Smooth muscle cell (in vitro differentiated cells): ENCODE measurements at regions not wholly inside any gene's neighbourhood (a gene's known extent, or its start where the extent isn't known, plus 50 kb on each side); places are given as distances from the start of the nearest gene placed in this dataset.

Experiments used
- DNase-seq: peaks from one replicate; lab custom pipeline; 2025; ENCODE audit not compliant: unreplicated experiment; lab: John Stamatoyannopoulos, UW
- H2AFZ ChIP-seq: fragments of 200-600 bp; sonication (generic); 2 replicates; pipeline ENCODE4 v1.6.0; 2016; ENCODE audit warnings: antibody characterized with exemption, low read depth, mild to moderate bottlenecking
- H3F3A ChIP-seq: fragments of 200-600 bp; sonication (generic); 2 replicates; pipeline ENCODE4 v1.6.0; 2017; ENCODE audit warnings: antibody characterized with exemption, low read depth
- H3K27ac ChIP-seq: fragments of 200-600 bp; sonication (generic); 2 replicates; pipeline ENCODE4 v1.5.1; 2016; ENCODE audit warnings: low read depth, mild to moderate bottlenecking
- H3K27me3 ChIP-seq: fragments of 200-600 bp; sonication (generic); 2 replicates; pipeline ENCODE4 v1.6.1; 2016; ENCODE audit warnings: low read depth, mild to moderate bottlenecking
- H3K36me3 ChIP-seq: fragments of 200-600 bp; sonication (generic); 2 replicates; pipeline ENCODE4 v1.5.1; 2016; ENCODE audit warnings: low read depth
- H3K4me1 ChIP-seq: fragments of 200-600 bp; sonication (generic); 2 replicates; pipeline ENCODE4 v1.5.1; 2016; ENCODE audit warnings: low read depth
- H3K4me2 ChIP-seq: fragments of 200-600 bp; sonication (generic); 2 replicates; pipeline ENCODE4 v1.6.0; 2016; ENCODE audit warnings: mild to moderate bottlenecking
- H3K4me3 ChIP-seq: fragments of 200-600 bp; sonication (generic); 2 replicates; pipeline ENCODE4 v1.5.1; 2016; ENCODE audit warnings: mild to moderate bottlenecking
- H3K79me2 ChIP-seq: fragments of 200-600 bp; sonication (generic); 2 replicates; pipeline ENCODE4 v1.6.0; 2016; ENCODE audit warnings: low read depth, mild to moderate bottlenecking
- H3K9ac ChIP-seq: fragments of 200-600 bp; sonication (generic); 2 replicates; pipeline ENCODE4 v1.6.0; 2016; ENCODE audit warnings: low read depth
- H3K9me3 ChIP-seq: fragments of 200-600 bp; sonication (generic); replicated peaks from 2 replicates; pipeline ENCODE4 v1.5.1; 2016; ENCODE audit warnings: low read depth
- H4K20me1 ChIP-seq: fragments of 200-600 bp; sonication (generic); 2 replicates; pipeline ENCODE4 v1.6.0; 2016; ENCODE audit warnings: low read depth
- CTCF ChIP-seq: fragments of 200-600 bp; sonication (generic); IDR thresholded peaks from 2 replicates; pipeline ENCODE4 v1.5.1; 2017; ENCODE audit warnings: borderline replicate concordance, mild to moderate bottlenecking, antibody characterized with exemption; ENCODE audit not compliant: insufficient read depth, poor library complexity, severe bottlenecking
- WGBS: methylation state at CpG from one replicate; pipeline ENCODE4 v1.1.7; 2016; ENCODE audit warnings: low lambda C conversion rate; 5-methylcytosine and 5-hydroxymethylcytosine counted together

- 87% methylated on average over 2 of the region's 2 CpGs for WGBS
- Histone ChIP-seq H3K9ac (no peak overlapping the region), H3K36me3 (no peaks in the 10 kb centered on the region), H3K27ac (no peak overlapping the region), H3K4me2 (no peak overlapping the region), H3K9me3 (no peaks in the 10 kb centered on the region), H3K79me2 (no peaks in the 10 kb centered on the region), H4K20me1 (no peaks in the 10 kb centered on the region), H3K4me1 (no peaks in the 10 kb centered on the region), H2AFZ (no peak overlapping the region), H3K27me3 (no peaks in the 10 kb centered on the region), H3F3A (no peaks in the 10 kb centered on the region), H3K4me3 (no peak overlapping the region)
- no peak for TF ChIP-seq CTCF
- no peak for DNase-seq
Observed at GRCh38 chr3:94967196-94967595, 904.3 kb downstream of the NSUN3 start.

DNA sequence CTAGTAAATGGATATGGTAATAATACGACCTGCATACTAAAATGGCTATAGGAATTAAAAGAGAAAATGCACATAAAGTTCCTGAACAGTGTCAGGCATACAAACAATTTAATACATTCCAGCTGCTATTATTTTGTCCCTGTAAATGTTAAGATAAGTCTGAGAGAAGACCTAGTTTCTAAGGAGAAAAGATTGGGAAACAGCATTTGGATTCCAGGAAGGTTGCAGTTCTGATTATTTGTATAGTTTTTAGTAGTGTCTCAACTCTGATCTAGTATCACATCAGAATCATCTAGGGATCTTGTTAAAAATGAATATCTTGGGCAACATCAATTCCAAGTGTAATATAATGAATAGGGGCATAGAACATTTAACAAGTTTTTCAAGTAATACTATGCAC lies 905.7 kb downstream of the NSUN3 start:
- Histone ChIP-seq H4K20me1 (no peaks in the 10 kb centered on the region), H3K4me3 (no peak overlapping the region), H3K36me3 (no peaks in the 10 kb centered on the region), H3K9ac (no peak overlapping the region), H3K4me1 (no peaks in the 10 kb centered on the region), H3K9me3 (no peaks in the 10 kb centered on the region), H3K27me3 (no peaks in the 10 kb centered on the region), H3K79me2 (no peaks in the 10 kb centered on the region), H3K27ac (no peak overlapping the region), H3K4me2 (no peak overlapping the region), H3F3A (no peaks in the 10 kb centered on the region), H2AFZ (no peak overlapping the region)
- WGBS: 84% methylated on average over 1 of the region's 1 CpG
- TF ChIP-seq CTCF: no peak
- DNase-seq: no peak

DNA sequence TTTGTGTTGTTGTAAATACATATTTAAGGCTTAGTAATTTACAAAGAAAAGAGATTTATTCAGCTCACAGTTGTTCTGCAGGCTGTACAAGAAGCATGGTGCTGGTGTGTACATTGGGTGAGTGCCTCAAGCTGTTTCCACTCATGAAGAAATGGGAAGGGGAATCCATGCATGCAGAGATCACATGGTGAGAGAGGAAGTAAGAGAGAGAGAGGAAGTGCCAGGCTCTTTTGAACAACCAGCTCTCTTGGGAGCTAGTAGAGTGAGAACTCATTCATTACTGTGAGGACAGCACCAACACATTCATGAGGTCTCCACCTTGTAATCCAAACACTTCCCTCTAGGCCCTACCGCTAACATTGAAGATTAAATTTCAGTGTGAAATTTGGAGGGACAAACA lies 909.2 kb downstream of the NSUN3 start:
- H3F3A ChIP-seq: no peaks in the 10 kb centered on the region
- WGBS: 92% methylated on average over 1 of the region's 1 CpG
- H3K4me1 ChIP-seq: no peaks in the 10 kb centered on the region
- H3K9me3 ChIP-seq: no peaks in the 10 kb centered on the region
- no peaks in the 10 kb centered on the region for H4K20me1 ChIP-seq
- no peaks in the 10 kb centered on the region for H3K36me3 ChIP-seq
- H3K27ac ChIP-seq: no peak overlapping the region
- H3K9ac ChIP-seq: no peak overlapping the region
- DNase-seq: no peak
- no peak overlapping the region for H2AFZ ChIP-seq
- no peak for TF ChIP-seq CTCF
- no peak overlapping the region for H3K4me2 ChIP-seq
- no peak overlapping the region for H3K4me3 ChIP-seq
- no peaks in the 10 kb centered on the region for H3K27me3 ChIP-seq
- H3K79me2 ChIP-seq: no peaks in the 10 kb centered on the region

DNA sequence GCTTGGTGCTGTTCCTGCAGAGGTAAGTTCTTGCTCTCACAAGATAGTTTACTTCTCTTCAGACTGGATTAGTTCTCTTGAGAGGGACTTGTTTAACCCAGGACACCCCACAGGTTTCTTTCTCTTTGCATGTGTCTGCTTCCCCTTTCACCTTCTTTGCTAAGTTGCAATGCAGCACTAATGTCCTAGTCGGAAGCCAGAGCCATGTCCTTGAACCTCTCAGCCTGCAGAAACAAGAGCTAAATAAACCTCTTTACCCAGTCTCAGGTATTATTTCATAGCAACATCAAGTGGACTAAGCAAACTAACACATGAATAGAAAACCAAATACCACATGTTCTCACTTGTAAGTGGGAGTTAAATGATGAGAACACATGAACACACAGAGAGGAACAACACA lies 915.2 kb downstream of the NSUN3 start:
- H3K27ac ChIP-seq: no peak overlapping the region
- no peak for TF ChIP-seq CTCF
- H3K9me3 ChIP-seq: no peaks in the 10 kb centered on the region
- H3K27me3 ChIP-seq: no peaks in the 10 kb centered on the region
- H3K36me3 ChIP-seq: no peaks in the 10 kb centered on the region
- no peak overlapping the region for H3K4me2 ChIP-seq
- H3K9ac ChIP-seq: no peak overlapping the region
- no peaks in the 10 kb centered on the region for H3K4me1 ChIP-seq
- no peak overlapping the region for H2AFZ ChIP-seq
- 92% methylated on average over 1 of the region's 1 CpG for WGBS
- no peaks in the 10 kb centered on the region for H3K79me2 ChIP-seq
- no peak for DNase-seq
- H3K4me3 ChIP-seq: no peak overlapping the region
- no peaks in the 10 kb centered on the region for H4K20me1 ChIP-seq
- no peaks in the 10 kb centered on the region for H3F3A ChIP-seq
